SW 1271 (cell line): ENCODE measurements at regions not wholly inside any gene's neighbourhood (a gene's known extent, or its start where the extent isn't known, plus 50 kb on each side); places are given as distances from the start of the nearest gene placed in this dataset.

Source experiments
- DNase-seq, 2 experiments: peaks; one replicate each; lab custom pipeline; 2025; lab: John Stamatoyannopoulos, UW

DNA sequence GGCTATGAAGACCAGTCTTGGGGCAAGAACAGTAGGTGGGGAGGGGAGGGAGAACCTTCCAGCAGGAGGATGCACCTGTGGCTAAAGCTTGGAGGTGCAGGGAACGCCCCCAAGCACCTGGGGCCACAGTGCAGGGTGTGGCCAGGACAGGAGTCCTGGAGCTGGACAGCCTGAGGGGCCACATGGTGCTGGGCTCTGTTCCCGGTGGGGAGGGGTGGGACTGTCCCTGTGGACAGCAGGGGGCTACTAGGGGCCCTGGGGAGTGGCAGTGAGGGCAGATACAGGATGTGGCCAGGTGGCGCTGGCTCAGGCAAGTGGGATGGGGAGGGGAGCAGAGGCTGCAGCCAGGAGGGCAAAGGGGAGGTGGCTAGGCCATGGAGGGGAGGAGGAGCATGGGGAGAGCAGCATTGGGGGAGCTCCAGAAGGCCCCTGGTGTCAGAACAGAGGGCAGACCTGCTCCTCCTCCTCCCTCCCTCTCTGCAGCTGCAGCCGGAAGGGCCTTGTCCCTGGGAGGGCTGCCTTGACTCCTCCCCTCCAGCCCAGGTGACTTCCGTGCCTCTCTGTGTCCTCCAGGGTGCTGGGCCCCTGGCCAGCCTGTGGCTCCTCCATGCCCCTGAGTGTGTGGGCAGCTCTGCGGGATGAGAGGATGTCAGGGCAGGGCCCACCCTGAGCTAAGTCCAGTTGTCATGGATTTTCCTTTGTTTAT is 68.4 kb upstream of the DLK1 start:
- no peak for DNase-seq

DNA sequence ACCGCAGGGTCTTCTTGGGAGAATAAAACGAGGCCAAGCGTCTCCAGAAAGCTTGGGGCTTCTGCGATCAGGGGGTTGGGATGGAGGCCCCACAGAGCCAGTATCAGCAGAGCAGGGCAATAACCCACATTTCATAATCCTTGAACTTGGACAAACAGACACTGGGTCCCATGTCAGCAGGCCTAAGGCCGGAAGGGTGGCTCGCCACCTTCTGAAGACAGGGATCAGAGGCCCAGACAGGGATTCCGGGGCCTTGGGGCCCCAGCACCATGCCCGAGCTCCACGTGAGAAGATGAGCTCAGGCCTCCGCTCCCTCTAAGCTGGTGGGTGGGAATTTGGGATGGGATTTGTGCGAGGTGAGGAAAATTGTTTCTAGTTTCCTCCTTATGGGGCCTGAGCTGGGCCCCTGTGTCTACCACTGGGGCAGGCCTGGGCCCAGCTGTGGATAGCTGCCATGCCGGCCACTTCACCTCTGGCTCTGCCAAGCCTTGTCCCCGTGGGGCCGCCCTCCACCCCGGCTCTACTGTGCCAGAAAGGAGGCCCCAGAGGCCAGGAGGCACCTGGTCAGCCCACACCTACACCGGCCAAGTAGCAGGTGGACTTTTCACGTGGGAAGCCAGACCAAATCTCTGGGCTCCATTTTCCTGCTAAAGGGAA is 67.2 kb upstream of the DLK1 start:
- no peak for DNase-seq

DNA sequence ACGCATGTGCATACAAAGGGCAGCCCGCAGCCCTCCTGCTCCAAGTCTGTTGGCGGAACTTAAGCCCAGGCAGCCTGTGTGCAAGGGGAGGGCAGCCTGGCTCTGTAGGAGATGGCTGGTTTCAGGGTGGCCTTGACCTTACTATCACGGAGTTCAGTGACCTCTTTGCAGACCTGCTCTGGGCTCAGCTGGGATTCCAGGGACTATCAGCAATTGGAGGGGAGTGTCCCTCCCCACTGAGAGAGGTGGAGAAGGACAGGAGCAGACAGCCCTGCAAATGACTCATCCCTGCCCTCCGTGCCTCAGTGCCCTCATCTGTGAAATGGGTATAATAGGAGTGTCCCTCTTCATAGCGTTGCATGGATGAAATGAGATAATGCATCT is 66.2 kb upstream of the DLK1 start:
- no peak for DNase-seq

DNA sequence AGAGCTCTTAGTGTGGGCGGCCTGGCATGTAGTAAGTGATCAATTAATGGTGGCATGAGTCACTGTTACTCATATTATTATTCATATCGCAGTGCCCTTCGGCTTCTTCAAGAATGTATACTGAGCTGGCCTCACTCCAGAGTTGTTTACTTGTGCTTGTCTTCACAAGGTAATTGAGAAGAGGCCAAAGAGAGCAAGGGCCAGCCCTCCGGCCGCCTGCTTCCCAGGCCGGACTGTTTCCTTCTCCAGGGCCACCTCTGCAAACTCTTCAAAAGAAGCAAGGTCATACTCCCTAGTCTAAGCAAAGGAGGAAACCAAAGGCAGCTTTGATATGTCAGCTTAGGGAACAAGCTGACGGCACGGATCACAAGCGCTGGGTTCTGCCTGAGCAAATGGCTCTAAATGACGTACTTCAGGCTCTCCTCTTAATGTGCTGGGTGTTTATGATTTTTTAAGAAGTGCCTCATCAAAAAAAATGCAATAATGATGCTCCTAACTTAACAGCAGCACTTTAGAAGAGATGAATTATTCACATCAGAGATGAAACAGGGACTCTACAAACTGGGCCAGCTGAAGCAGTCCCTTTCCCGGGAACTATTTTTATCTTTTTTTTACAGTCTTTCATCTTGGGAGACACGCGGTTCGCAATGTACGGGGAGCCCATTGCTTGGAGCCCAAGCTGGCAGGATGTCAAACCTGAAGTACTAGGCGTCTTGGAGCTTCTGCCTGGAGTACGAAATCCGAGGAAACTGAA is 65.6 kb upstream of the DLK1 start:
- DNase-seq, result no peak

DNA sequence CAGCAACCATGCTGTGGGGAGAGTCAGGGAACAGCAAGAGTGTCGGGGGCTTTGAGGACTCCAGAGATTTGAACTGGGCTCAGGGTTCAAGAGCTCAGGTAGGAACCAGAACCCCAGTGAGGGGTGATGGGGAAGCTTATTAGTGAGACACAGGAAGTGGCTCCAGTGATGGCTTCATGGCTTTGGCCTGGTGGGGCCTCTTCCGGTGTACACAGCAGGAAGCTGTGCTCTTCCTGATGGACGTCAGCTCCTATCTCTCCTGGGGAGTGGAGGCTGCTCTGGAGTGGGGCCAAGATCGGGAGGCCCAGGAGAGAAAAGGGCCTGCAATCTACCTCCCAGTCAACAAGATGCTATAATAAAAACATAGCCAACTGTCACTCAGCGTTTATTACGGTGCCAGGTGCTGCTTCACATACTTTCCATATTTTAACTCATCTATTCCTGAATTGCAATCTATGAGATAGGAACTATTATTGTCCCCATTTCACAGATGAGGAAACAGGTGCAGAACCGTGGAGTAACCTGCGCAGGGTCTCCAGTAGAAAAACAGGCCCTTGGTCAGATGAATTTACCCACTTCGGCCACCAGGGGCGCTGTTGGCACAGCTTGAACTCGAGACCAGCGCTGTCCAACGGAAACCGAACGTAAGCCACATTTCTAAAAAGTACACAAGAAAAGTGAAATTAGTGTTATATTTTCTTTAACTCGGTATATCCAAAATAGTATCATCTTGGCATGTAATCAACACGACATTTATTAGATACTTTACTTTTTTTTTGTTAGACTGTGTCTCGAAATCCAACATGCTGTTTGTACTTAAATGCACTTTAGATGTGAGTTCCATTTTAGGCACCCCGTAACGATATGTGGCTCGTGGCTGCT is 63.6 kb upstream of the DLK1 start:
- DNase-seq, result peak in 1 of 2 experiments; percentile 40

DNA sequence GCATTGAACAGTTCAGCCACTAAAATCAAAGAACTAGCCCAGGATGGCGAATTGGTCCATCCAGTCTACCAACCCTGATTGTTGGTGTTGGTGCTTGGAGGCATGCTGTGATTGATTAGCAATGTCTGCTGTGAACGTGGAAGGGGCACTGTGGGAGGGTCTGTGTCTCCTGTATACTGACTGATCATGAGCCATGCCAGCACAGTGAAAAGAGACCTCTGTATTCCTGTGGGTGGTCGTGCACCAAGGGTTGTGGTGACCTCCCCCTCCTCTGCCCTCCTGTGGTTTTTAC is 63.0 kb upstream of the DLK1 start:
- DNase-seq, result no peak

DNA sequence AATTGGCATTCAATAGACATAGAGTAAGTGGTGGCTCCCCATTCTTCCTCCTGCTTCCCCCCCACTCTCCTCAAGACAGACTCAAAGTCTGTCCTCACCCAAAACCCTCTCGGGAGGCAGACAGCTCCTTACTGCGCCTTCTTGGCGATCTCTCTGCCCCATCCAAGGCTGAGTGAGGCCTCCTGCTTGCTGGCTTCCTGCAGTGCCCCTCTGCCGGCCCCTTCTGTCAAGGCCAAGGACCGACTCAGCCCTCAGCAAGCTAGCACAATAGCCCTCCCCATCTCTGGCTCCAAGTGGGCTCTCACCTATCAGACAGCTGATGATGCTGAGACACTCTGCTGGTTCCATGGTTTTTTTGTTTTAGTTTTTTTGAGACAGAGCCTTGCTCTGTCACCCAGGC is 62.5 kb upstream of the DLK1 start:
- no peak for DNase-seq

DNA sequence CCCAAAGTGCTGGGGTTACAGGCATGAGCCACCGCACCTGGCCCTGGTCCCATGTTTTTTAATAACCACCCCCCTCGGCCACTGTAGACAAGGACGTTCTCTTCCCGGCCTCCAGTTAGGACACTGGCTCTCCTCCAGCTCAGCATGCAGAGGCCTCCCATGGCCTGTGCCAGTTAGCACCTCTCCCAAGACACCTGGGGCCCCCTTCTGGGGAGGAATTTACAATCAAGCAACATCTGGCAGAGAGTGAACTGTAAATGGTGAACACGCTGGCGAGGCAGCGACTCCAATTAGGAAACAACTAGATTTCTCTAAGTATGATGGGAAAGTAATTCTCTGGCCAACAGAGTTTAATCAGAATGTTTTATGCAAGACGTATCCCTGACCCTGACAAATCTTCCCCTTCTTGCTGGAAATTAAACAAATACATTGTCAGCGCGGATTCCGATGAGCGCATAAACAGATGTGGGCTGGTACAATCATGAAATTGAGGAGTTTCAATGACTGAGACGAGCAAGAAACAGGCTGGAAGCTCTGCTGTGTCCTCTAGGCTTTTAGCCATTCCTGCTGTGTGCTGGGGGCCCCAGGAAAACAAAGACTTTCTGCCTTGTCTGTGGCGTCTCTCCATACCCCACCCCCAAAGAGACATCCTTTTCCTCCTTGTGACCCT is 61.7 kb upstream of the DLK1 start:
- no peak for DNase-seq

DNA sequence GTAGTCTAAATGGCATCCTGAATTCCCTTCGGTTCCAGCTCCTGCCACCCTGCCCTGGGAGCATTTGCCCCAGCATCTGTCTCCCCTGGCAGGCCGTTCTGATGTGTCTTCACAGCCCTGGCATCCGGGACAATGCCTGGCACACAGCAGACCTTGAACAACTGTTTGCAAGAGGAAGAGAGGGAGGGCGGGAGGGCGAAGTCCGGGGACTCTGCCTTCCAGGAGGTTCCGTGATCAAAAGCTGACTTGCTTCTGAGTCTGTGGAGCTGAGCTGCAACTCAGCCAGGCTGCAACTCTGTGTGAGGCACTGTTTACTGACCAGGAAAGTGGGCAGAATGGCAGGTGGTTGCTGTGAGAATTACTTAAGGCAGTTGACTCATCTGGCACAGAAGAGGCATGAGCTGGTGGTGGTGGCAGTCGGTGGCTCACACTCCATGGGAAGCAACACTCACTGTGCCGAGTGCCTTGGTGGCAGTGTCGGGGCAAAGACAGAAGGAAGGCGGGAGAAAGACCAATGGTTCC is 61.1 kb upstream of the DLK1 start:
- DNase-seq, result no peak

DNA sequence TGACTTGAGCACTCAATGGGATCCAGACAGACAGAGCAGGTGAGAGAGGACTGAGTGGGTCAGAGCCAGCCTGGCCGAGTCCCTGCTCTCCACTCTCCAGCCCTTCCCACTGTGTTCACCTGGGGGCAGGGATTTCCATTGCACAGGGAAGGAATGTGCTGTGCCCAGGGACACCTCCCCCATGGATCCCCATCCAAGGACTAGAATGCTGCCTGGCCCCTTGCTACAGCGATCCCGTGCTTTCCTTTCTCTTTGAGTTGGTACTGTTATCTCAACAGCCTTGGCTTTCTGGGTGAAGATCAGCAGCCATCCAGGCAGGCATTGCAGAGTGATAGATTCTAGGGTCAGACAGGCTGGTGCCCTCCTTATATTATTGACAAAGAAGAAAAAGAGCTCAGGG is 60.3 kb upstream of the DLK1 start:
- DNase-seq, result no peak

DNA sequence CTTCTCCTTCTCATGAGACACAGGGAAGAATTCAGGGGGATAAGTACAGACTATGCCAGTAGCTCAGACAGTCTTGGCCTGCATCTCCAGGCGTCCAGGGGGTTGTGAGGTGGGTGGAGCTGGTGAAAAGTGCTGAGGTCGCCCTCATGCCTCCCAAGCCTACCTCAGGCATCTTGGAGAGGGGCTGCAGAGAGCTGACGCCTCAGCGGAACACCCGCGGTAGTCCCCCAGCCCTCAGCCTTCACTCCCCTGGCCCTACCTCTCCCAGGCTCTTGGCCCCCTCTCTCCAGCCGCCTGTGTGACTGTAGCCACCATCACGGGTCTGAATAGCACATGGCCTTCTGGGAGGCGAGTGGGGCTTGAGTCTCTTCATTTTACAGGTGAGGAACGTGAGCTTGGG is 59.8 kb upstream of the DLK1 start:
- DNase-seq, result no peak

DNA sequence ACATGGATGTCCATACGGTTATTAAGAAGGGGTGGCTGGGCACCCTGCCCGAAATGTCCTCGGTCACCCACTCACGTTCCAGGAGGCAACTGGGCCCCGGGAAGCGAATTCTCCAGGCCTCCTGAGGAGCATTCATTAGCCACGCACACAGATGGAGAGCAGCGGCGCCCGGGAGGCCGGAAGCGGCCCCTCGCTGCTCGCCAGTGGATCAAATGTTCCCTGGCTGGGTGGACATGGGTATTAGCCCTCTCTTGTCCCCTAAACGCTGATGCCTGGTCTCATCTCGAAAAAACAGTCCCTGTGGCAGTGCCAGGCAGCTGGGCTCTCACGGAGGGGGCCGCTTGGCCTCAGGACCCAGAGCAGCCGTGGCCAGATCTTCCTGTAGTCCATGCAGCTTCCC is 59.0 kb upstream of the DLK1 start:
- DNase-seq, result no peak

DNA sequence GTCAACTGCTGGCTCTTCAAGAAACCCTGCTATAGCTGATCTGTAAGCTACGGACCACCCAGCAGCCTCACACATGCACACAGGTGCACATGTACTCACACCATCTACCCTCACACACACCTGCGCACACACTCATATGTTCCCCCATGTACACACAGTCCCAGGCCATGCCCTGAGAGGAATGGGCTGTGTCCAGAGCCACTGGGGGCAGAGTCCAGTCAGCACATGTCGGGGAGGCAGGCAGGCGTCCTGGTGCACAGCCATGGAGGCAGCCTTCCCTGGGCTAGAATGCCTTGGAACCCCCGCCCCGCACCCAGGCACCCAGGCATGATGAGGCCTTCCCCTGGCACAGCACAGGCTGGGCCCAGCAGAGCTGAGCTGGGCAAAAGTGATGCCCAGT is 58.3 kb upstream of the DLK1 start:
- no peak for DNase-seq

DNA sequence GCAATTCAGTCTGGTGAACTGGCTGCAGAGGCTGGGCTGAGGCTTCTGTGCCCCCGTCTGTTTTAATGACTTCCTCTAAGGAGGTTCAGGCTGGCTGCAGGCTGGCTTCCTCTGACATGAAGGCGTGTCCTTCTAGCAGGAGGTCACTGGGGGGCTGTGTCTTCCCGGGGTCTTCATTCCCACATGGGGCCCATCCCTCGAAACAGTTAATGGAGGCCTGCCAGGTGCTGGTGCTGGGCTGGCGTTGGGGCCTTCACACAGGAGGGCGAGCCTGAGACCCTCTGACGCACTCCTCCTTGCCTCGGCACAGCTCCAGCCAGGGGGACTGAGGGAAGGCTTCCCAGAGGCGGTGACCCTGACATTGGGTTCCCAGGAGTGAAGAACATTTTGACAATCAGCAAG is 57.7 kb upstream of the DLK1 start:
- no peak for DNase-seq

DNA sequence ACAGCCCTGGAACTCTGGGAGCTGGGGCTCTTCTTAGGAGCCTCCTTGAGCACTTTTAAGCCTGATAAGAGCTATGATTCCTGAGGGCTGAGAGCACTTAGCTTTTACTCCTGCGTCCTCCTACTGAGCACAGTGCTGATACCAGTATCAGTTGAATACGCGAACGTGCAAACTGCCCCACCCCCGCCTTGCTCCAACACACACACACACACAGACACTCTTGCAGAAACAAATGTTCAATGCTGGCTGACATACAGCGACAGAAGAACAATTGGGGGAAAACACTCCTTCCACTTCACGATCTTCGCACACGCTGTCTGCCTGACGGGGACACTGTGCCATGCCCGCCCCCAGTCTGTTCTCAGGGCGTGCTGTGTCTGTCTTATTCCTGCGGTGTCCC is 57.2 kb upstream of the DLK1 start:
- no peak for DNase-seq

DNA sequence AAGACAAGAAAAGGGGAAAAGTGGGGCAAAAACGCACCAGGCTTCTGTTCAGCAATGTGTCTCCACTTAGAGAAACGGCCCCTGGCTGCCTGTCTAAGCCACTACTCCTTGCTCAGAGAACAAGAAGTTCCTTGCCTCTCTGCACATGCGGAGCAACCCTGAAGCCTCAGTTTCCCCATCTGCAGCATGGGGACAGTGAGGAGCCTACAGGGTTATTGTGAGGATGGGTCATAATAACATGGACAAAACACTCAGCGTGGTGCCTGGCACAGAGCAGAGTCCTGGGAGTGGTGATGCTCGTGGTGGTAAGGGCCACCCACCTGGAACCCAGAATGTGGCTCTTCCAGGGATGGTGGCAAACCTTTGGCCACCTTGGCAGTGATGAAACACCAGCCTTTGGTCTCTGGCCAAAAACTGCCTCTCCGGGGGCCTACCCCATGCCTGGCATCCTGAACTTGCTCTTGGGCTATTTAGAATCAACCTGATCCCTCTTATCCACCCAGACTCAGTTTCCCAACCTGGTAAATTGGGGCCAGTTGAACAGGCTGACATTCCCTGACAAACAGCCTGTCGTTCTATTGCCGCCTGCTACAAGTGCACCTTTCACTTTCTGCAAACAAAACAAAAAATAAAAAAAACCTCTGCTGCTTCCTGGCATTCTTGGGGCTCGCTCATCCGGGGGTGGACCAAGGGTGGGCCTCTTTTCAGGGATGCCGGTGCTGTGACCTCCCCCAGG is 56.5 kb upstream of the DLK1 start:
- DNase-seq, result no peak

DNA sequence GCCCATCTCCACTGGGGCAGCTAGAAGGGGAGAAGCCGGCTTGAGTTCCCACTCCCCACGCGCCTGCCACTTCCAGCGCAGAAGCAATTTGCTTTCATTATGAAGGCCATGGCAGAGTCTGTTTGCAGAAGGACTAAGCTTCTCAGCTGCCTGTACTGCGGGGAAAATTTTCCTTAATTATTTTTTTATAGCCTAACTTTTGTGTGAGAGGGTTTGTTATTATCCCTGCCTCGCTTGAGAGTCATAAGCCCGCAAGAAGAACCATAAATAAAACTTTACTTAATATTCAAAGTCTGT is 56.0 kb upstream of the DLK1 start:
- no peak for DNase-seq

DNA sequence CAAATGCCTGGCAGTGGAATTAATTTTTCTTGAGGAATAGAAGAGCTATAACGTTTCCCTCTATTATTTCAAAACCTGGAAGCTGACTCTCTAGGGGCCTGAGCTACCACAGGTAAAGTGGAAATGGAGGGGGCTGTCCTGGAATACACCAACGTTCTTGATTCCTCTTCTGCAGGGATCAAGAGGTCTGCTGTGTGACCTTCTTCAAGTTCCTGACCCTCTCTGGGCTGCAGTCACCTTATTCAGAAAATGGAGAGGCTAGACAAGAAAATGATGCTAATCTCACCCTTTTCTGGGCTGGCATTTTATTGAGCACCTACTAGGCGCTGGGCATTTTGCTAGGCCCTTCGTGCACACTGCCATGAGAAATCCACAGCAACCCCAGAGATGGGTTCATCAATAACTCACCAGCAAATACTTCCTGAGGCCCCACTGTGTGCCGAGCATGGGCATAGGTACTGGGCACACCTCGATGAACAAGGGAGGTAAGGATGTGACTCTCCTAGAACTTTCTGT is 55.2 kb upstream of the DLK1 start:
- DNase-seq, result no peak

DNA sequence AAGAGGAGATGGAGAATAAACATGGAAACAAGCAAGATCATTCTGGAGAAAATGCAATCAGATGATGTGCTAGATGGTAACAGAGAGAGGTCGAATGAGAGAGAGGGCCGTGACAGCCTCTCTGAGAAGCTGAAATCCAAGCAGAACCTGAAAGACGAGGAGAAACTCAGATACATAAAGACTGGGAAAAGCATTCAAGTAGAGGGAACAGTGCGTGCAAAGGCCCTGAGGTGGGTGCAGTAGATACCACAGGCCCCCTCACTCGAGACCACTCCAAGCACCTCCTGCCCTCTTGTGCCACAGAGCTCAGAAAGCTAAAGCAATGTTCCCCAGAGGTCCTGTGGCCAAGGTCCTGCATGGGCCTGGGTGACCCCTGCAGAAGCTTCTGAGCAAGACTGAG is 54.8 kb upstream of the DLK1 start:
- DNase-seq, result no peak

DNA sequence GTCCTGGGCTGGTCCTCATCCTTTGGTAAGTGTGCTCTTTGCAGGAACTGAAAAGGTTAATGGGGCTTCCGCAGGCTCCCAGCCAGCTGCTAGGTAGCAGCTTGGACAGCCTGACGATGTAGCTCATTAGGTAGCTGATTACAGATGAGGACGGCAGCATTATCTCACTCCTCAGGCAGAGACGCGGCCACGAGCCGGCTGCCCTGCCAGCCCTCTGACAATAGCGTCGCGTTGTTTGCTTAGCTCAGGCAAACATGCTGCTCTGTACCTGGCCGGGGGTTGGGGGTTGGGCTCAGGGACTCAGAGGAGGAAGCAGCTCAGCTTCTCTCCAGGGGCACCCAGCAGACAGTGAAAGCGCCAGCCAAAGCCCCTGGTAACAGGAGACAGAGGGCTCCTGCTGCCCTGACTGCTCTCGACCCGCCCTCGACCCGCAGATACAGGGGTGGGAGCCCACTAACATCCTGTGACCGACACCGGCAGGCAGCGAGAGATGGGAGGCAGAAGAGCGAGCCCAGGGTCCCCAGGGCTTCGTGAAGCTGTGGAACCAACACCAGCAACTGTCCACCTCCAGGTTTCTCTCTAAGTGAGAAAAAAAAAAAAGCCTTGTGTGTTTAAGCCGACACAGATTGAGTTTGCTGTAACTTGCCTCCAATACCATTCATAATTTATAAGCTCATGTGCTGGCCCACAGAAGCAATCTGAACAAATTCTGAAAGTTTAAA is 53.4 kb upstream of the DLK1 start:
- DNase-seq, result no peak

DNA sequence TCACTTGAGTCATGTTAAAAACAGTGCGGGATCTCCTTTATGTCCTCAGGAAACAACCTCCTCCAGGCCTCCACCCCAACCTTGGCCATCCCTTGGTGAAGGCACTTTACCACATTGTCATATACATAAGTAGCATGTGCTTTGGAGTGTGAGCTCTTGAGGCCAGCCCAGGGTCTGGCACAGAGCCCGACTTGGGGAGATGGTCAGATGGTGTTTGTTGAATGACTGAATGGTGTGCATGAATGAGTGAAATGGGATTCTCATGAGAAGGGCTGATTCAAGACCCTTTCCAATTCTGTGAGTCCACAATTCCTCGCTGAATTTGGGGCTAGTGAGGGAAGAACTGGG is 52.9 kb upstream of the DLK1 start:
- no peak for DNase-seq
